ENCODE measurements at regions not wholly inside any gene's neighbourhood (a gene's known extent, or its start where the extent isn't known, plus 50 kb on each side); places are given as distances from the start of the nearest gene placed in this dataset.

DNA sequence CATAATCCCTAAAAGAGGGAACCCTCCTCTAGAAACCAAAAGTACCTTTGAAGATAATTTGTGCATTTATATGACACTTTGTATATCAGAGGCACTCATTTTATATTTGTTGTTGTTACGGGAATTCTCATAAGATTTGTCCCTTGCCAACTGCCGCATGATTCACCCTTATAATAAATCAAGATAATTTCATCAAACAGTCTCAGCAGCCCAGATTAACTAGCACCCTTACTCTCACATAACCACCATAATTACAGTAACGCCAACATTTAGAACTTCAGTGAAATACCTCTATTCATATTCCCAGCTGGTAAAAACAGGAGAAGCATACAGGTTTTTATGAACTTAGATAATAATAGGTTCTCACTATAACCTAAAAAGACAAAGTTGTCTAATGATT is 271.9 kb downstream of the LRRC3B start:
- Histone ChIP-seq H3K9me3 (replicated peaks; ENCODE audit: insufficient read depth, low read length) (no peaks in the 10 kb centered on the region), H3K27me3 (replicated peaks; ENCODE audit: insufficient read depth, low read length) (no peaks in the 10 kb centered on the region), H3K79me2 (ENCODE audit: low read length) (no peaks in the 10 kb centered on the region), H3K4me2 (ENCODE audit: low read depth, low read length) (no peak overlapping the region), H3K36me3 (replicated peaks; ENCODE audit: insufficient read depth, low read length) (no peaks in the 10 kb centered on the region), H3K4me3 (ENCODE audit: low read length) (no peak overlapping the region), H3F3A (ENCODE audit: insufficient read depth, low read length) (no peaks in the 10 kb centered on the region), H3K4me1 (ENCODE audit: low read length) (no peaks in the 10 kb centered on the region), H4K20me1 (ENCODE audit: insufficient read depth, low read length) (no peaks in the 10 kb centered on the region), H3K9ac (ENCODE audit: low read length) (no peak overlapping the region), H2AFZ (ENCODE audit: low read length) (no peak overlapping the region), H3K9me2 (replicated peaks; ENCODE audit: insufficient read depth, low read length) (no peaks in the 10 kb centered on the region), H3K27ac (ENCODE audit: low read length) (no peak overlapping the region)
- DNase-seq, result no peak
- no peak for TF ChIP-seq CTCF (IDR thresholded peaks at IDR 0.05; ENCODE audit: low read length)
- TF ChIP-seq EZH2 (optimal IDR thresholded peaks at IDR 0.05; ENCODE audit: low read depth, low read length), result no peak
- TF ChIP-seq EZH2phosphoT487 (IDR thresholded peaks at IDR 0.05; ENCODE audit: low read length), result no peak

- no peak overlapping the region for H3K4me3 ChIP-seq (ENCODE audit: low read length)
Observed at GRCh38 chr3:26915208-26915607, 292.6 kb downstream of the LRRC3B start.

DNA sequence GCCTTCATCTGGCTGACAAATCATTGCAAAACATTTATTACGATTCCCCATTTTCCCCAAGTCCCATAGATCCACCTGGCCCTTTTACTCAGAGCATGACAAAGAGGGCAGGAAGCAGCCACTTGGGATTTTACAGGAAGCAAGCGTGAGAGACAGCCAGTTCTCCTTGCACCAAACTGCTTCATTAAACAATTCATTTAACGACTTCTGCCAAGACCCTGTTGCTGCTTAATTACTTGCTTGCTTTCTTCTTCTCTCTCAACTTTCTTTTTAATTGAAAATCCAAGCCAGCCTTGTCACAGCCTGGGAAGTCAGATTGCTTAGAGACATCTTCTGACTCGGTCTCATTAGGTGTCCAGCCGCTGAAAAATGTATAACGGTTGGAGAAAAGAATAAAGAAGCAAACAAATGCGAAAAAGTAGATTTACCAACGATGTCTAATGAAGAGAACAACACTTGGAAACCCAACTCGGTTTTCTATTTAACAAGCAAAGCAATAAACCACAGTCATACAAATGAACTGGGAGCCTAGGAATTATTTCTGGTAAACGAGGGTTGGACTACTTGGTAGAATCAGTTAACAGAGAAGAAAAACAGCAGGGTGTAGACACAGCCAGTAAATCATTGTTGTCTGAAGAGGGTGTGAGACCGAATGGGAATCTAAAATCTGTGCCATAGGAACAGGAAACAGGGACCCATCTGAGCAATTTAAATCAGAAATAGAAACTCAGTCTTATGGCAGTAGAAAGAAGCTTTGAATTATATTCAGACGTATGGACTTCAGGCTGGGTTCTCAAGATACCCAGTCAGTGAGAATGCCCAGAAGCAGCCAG is 298.3 kb downstream of the LRRC3B start:
- no peaks in the 10 kb centered on the region for H3K36me3 ChIP-seq (replicated peaks; ENCODE audit: insufficient read depth, low read length)
- no peak overlapping the region for H3K9ac ChIP-seq (ENCODE audit: low read length)
- no peak overlapping the region for H3K4me3 ChIP-seq (ENCODE audit: low read length)
- H2AFZ ChIP-seq (ENCODE audit: low read length), result no peak overlapping the region
- no peak overlapping the region for H3K4me2 ChIP-seq (ENCODE audit: low read depth, low read length)
- H3F3A ChIP-seq (ENCODE audit: insufficient read depth, low read length), result no peaks in the 10 kb centered on the region
- H3K4me1 ChIP-seq (ENCODE audit: low read length), result no peaks in the 10 kb centered on the region
- TF ChIP-seq EZH2 (optimal IDR thresholded peaks at IDR 0.05; ENCODE audit: low read depth, low read length) (no peak), CTCF (IDR thresholded peaks at IDR 0.05; ENCODE audit: low read length) (no peak), EZH2phosphoT487 (IDR thresholded peaks at IDR 0.05; ENCODE audit: low read length) (no peak)
- H3K9me3 ChIP-seq (replicated peaks; ENCODE audit: insufficient read depth, low read length), result no peaks in the 10 kb centered on the region
- H3K79me2 ChIP-seq (ENCODE audit: low read length), result no peaks in the 10 kb centered on the region
- no peak for DNase-seq
- no peaks in the 10 kb centered on the region for H3K9me2 ChIP-seq (replicated peaks; ENCODE audit: insufficient read depth, low read length)
- H3K27ac ChIP-seq (ENCODE audit: low read length), result no peak overlapping the region
- no peaks in the 10 kb centered on the region for H4K20me1 ChIP-seq (ENCODE audit: insufficient read depth, low read length)
- no peaks in the 10 kb centered on the region for H3K27me3 ChIP-seq (replicated peaks; ENCODE audit: insufficient read depth, low read length)

More at GRCh38 chr3:26915208-26915607, 292.6 kb downstream of the LRRC3B start:
- H3K27me3 ChIP-seq (replicated peaks; ENCODE audit: insufficient read depth, low read length), result no peaks in the 10 kb centered on the region
- H3F3A ChIP-seq (ENCODE audit: insufficient read depth, low read length), result peaks cover 9% of the 10 kb centered on the region
- H3K79me2 ChIP-seq (ENCODE audit: low read length), result no peaks in the 10 kb centered on the region
- no peaks in the 10 kb centered on the region for H3K9me3 ChIP-seq (replicated peaks; ENCODE audit: insufficient read depth, low read length)
- H3K36me3 ChIP-seq (replicated peaks; ENCODE audit: insufficient read depth, low read length), result no peaks in the 10 kb centered on the region
- H3K27ac ChIP-seq (ENCODE audit: low read length), result peak overlapping the region; percentile 39; the same call in 1 of the 2 replicates
- TF ChIP-seq EZH2 (optimal IDR thresholded peaks at IDR 0.05; ENCODE audit: low read depth, low read length), result no peak
- TF ChIP-seq CTCF (IDR thresholded peaks at IDR 0.05; ENCODE audit: low read length), result no peak
- no peak for TF ChIP-seq EZH2phosphoT487 (IDR thresholded peaks at IDR 0.05; ENCODE audit: low read length)
- H4K20me1 ChIP-seq (ENCODE audit: insufficient read depth, low read length), result no peaks in the 10 kb centered on the region
- peak overlapping the region; percentile 43 for H2AFZ ChIP-seq (ENCODE audit: low read length)
- peaks cover 14% of the 10 kb centered on the region for H3K4me1 ChIP-seq (ENCODE audit: low read length)
- no peak overlapping the region for H3K9ac ChIP-seq (ENCODE audit: low read length)
- no peaks in the 10 kb centered on the region for H3K9me2 ChIP-seq (replicated peaks; ENCODE audit: insufficient read depth, low read length)
- peak; percentile 79 for DNase-seq
- H3K4me2 ChIP-seq (ENCODE audit: low read depth, low read length), result peak overlapping the region; percentile 14; the same call in 1 of the 2 replicates

Data from MM.1S (cell line).